Fibroblast of mammary gland (primary cell): ENCODE measurements at regions not wholly inside any gene's neighbourhood (a gene's known extent, or its start where the extent isn't known, plus 50 kb on each side); places are given as distances from the start of the nearest gene placed in this dataset.
A peak's percentile ranks its signal among the peaks of the same experiment; 100 is the strongest.

Experiments used
- DNase-seq: peaks from one replicate; pipeline ENCODE4 v3.0.0-alpha.2; 2010; ENCODE audit warnings: low read depth
- H3K4me3 ChIP-seq: 2 replicates; pipeline ENCODE4 v1.5.1; 2011; ENCODE audit warnings: low read depth, mild to moderate bottlenecking, low read length, moderate library complexity; ENCODE audit not compliant: control insufficient read depth
- CTCF ChIP-seq: conservative IDR thresholded peaks from 2 replicates; pipeline ENCODE4 v1.5.1; 2011; ENCODE audit warnings: low read depth, low read length, inconsistent platforms; ENCODE audit not compliant: control insufficient read depth, insufficient read depth

GRCh38 chr12:39499296-39499695 is 56.4 kb upstream of the KIF21A start:
- H3K4me3 ChIP-seq, result no peak overlapping the region
- TF ChIP-seq CTCF, result no peak
- DNase-seq, result peak; percentile 13
